Activated naive CD4-positive, alpha-beta T cell treated with Interleukin-2 at 50 U/mL for 16 hours (primary cell): ENCODE measurements at regions not wholly inside any gene's neighbourhood (a gene's known extent, or its start where the extent isn't known, plus 50 kb on each side); places are given as distances from the start of the nearest gene placed in this dataset.
"Not testable (repeated sequence)": the region's sequence is repeated elsewhere in the genome, so short reads cannot be mapped to it uniquely, and the experiment has no call there.

Experiments used
- DNase-seq: peaks from one replicate; pipeline ENCODE4 v3.0.0-alpha.2; 2020

GRCh38 chr10:33859319-33860022 is 525.0 kb upstream of the NRP1 start:
- no peak for DNase-seq

DNA sequence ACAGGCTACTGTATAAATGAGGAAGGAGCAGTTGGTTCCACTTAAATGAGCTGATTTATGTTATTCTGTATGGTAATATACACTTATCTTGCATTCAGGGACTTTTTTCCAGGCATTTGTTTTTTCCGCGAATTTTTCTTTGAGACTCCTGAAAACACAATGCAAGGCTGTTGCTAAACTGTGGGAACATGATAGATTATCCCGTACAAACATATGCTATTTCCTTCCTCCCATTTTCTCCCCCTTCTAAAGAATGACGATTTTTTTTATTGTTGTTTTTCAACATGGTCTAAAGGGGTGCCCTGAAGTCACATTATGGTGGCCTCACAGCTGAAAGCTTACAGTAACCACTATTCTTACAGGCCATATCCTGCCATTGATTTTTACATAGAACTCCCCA is 523.9 kb upstream of the NRP1 start:
- DNase-seq = no peak

DNA sequence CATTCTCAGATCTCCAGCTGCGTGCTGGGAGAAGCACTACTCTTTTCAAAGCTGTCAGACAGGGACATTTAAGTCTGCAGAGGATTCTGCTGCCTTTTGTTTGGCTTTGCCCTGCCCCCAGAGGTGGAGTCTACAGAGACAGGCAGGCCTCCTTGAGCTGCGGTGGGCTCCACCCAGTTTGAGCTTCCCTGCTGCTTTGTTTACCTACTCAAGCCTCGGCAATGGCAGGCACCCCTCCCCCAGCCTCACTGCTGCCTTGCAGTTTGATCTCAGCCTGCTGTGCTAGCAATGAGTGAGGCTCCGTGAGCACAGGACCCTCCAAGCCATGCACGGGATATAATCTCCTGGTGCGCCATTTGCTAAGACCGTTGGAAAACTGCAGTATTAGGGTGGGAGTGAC is 518.8 kb upstream of the NRP1 start:
- not testable (repeated sequence) for DNase-seq

- DNase-seq = no peak
These were observed 508.9 kb upstream of the NRP1 start for GRCh38 chr10:33843379-33843778.

DNA sequence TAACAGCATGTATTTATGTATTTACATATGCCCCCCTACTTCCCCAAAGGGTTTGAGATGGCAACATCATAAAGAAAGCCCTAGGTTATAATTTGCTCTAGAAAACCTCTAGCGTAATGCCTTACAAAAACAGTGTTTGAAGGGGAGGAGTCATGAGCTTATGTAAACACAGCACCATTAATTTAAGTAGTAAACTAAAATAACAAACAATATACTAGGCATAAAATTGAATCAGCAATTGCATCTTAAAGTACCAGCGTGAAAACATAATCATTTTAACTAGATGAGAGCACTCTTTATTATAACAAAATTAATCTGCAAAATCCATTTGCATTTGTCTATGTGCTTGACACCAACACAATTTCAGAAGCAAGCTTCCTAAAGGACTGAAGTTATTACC is 507.2 kb upstream of the NRP1 start:
- no peak for DNase-seq

DNA sequence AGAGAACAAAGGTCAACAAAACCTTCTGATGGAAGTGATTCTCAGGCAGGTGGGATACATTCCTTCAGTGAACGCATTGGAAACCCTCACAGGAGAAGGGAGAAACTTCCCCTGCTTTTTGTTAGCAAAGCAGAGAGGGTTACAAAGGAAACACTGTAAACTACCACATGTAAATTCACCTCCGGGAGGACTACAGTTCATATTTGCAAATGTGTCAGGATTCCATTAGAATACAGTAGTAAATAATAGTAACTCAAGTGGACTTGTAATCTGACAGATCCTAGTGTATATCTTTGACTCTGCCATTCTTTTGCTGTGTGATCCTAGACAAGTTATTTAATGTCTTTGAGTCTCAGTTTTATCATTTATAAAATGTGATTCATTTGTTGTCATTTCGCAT is 504.3 kb upstream of the NRP1 start:
- DNase-seq = no peak

- no peak for DNase-seq
These were observed 503.3 kb upstream of the NRP1 start for GRCh38 chr10:33837736-33838135.

- no peak for DNase-seq
These were observed 501.1 kb upstream of the NRP1 start for GRCh38 chr10:33835556-33835955.

- DNase-seq = no peak
These were observed 499.1 kb upstream of the NRP1 start for GRCh38 chr10:33833566-33833965.

- no peak for DNase-seq
These were observed 497.8 kb upstream of the NRP1 start for GRCh38 chr10:33832124-33832787.

- no peak for DNase-seq
These were observed 497.1 kb upstream of the NRP1 start for GRCh38 chr10:33831591-33831990.

DNA sequence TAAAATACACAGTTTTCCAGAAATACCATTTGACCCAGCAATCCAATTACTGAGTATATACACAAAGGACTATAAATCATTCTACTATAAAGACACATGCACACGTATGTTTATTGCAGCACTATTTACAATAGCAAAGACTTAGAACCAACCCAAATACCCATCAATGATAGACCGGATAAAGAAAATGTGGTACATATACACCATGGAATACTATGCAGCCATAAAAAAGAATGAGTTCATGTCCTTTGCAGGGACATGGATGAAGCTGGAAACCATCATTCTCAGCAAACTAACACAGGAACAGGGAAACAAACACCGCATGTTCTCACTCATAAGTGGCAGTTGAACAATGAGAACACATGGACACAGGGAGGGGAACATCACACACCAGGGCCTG is 495.4 kb upstream of the NRP1 start:
- not testable (repeated sequence) for DNase-seq

GRCh38 chr10:33828592-33828991 is 494.1 kb upstream of the NRP1 start:
- DNase-seq = no peak

DNA sequence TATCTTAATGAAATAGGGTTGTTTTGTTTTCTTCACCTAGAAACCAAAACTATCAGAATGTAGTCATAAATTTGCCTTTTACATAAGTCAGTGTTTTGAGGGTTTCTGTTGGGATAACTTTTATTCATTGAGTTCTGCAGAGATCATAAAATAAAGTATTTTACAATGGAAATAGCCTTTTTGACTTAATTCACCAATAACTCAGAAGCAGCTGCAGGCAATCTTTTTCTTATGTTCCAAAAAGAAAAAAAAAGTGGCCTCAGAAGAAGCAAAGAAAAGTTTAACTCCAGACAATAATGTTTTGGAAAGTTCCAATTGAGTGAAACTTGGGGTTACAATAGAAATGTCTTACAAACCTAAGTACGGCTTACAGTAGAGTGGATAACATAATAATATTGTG is 491.7 kb upstream of the NRP1 start:
- no peak for DNase-seq

DNA sequence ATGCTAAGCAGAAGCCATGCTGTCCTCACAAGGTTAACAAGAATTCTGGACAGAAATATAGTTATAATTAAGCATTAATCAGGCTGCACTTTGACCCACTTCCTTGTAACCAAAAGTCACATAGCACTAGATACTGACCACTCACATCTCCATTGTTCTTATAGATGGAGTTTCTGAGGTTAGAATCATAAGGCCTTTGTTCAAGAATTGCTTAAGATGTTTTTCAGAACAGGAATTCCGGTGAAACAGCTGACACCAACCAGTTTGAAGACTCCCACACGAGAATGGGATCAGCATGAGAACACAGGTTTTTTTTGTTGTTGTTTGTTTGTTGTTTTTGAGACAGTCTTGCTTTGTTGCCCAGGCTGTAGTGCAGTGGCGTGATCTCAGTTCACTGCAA is 488.3 kb upstream of the NRP1 start:
- no peak for DNase-seq

GRCh38 chr10:33820531-33820930 is 486.1 kb upstream of the NRP1 start:
- no peak for DNase-seq

DNA sequence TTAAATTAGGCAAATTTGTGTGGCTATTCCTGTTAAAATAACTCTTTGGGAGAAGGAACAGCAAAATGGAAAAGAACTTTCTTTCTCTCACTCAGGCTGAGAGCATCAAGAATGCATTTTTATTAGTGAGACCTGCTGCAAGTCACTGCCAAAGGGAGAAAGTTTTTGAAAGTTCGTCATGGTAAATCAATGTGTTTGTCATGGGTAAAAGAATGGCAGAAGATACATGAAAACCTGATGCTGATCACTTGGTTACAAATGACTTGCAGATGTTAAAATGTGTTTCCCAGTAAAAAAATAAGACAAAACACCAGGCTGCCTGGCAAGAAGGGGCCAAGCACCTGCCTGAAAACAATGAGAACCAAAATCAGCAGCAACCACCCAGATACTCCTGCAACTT is 484.7 kb upstream of the NRP1 start:
- no peak for DNase-seq

- DNase-seq = no peak
These were observed 483.9 kb upstream of the NRP1 start for GRCh38 chr10:33818343-33818742.

DNA sequence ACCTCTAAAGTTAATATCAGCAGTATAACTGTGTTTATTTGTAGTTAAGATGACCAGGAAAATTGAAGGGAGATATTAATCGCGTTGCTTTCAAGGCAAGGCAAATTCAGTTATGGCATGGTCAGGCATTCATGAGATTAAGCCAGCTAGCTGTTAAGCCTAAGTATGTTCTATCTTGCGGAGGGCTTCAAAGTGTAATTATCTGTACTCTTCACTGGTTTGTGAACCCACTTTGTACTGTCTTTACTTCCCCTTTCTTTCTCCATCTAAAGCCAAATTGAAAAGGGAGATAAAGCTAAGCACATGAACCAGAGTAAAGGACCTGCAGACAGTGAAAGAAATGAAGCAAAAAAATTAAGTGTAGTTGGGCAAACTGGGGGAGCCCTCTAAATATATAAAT is 483.1 kb upstream of the NRP1 start:
- DNase-seq = no peak

GRCh38 chr10:33815776-33816175 is 481.3 kb upstream of the NRP1 start:
- no peak for DNase-seq

GRCh38 chr10:33813871-33814270 is 479.4 kb upstream of the NRP1 start:
- DNase-seq = no peak

- DNase-seq = no peak
These were observed 478.9 kb upstream of the NRP1 start for GRCh38 chr10:33813415-33813814.

DNA sequence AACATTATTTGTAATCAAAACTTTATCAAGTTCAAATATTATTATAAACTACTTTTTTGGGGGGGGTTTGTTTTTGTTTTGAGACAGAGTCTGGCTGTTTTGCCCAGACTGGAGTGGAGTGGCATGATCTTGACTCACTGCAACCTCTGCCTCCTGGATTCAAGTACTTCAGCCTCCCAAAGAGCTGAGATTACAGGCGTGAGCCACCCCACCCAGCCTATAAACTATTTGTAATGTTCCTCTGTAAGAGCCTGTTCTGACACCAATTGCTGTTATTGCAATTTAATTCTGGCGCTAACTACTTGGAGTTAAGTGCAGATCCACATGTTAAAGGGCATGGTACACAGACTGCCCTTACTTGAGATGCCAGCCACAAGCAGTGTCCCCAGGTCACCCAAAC is 478.1 kb upstream of the NRP1 start:
- DNase-seq = no peak

GRCh38 chr10:33810986-33811385 is 476.5 kb upstream of the NRP1 start:
- no peak for DNase-seq

GRCh38 chr10:33809732-33810131 is 475.3 kb upstream of the NRP1 start:
- no peak for DNase-seq
